H1 (cell line): ENCODE measurements at regions not wholly inside any gene's neighbourhood (a gene's known extent, or its start where the extent isn't known, plus 50 kb on each side); places are given as distances from the start of the nearest gene placed in this dataset.

Experiments used
- JUN ChIP-seq: IDR thresholded peaks from 2 replicates; pipeline ENCODE4 v1.6.1; 2011; ENCODE audit warnings: low read depth, mild to moderate bottlenecking, improper control_type of control experiment, low read length
- POU5F1 ChIP-seq: IDR thresholded peaks from 2 replicates; pipeline ENCODE4 v1.6.1; 2011; ENCODE audit warnings: low read depth, mild to moderate bottlenecking, low read length, moderate library complexity
- RFX5 ChIP-seq: IDR thresholded peaks from 2 replicates; pipeline ENCODE4 v1.6.1; 2011; ENCODE audit warnings: low read depth, low read length, improper control_type of control experiment, borderline replicate concordance
- RXRA ChIP-seq: IDR thresholded peaks from 2 replicates; pipeline ENCODE4 v1.6.1; 2011; ENCODE audit warnings: low read depth, mild to moderate bottlenecking, low read length, moderate library complexity; ENCODE audit not compliant: insufficient read depth
- SP2 ChIP-seq: IDR thresholded peaks from 2 replicates; pipeline ENCODE4 v1.6.1; 2012; ENCODE audit warnings: mild to moderate bottlenecking, low read length, inconsistent platforms
- TAF1 ChIP-seq: IDR thresholded peaks from 2 replicates; pipeline ENCODE4 v1.6.1; 2011; ENCODE audit warnings: mild to moderate bottlenecking, low read depth, low read length
- TEAD4 ChIP-seq: IDR thresholded peaks from 2 replicates; pipeline ENCODE4 v1.6.1; 2012; ENCODE audit warnings: low read depth, low read length, inconsistent platforms, mixed read lengths
- TF ChIP-seq, protein P1 (sequence below), 3 experiments: IDR thresholded peaks; 1 replicate in 2 of 3; 2 replicates in 1 of 3; pipeline versions ENCODE4 v1.5.1 to v1.6.1; 2011; ENCODE audit warnings: low read length in 3 of 3, mild to moderate bottlenecking in 3 of 3, inconsistent platforms in 2 of 3, low read depth in 1 of 3, moderate library complexity in 1 of 3; ENCODE audit not compliant: insufficient read depth in 1 of 3; ENCODE audit errors: control extremely low read depth in 1 of 3

DNA sequence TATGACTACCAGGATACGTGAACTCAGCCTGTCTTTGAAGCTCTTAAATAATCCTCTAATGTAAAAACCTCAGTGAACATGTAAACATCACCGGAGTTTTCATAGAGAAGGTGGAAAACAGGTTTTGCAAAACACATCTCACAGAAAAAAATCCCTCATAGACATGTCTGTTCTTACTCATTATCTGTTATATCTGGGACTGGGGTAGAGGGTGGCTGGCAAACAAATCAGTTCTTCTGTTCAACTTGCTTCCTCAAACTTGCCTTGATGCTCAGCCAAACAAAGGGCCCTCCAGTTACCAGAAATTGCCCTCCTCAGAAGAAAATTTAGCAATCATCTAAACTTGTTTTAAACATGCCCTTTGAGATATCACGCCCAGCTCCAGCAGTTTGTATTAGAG is 66.1 kb upstream of the CXADR start (continued):
- TF ChIP-seq, protein P1, sequence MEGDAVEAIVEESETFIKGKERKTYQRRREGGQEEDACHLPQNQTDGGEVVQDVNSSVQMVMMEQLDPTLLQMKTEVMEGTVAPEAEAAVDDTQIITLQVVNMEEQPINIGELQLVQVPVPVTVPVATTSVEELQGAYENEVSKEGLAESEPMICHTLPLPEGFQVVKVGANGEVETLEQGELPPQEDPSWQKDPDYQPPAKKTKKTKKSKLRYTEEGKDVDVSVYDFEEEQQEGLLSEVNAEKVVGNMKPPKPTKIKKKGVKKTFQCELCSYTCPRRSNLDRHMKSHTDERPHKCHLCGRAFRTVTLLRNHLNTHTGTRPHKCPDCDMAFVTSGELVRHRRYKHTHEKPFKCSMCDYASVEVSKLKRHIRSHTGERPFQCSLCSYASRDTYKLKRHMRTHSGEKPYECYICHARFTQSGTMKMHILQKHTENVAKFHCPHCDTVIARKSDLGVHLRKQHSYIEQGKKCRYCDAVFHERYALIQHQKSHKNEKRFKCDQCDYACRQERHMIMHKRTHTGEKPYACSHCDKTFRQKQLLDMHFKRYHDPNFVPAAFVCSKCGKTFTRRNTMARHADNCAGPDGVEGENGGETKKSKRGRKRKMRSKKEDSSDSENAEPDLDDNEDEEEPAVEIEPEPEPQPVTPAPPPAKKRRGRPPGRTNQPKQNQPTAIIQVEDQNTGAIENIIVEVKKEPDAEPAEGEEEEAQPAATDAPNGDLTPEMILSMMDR (IDR thresholded peaks at IDR 0.05; ENCODE audit: control extremely low read depth in 1 of 3, insufficient read depth in 1 of 3, low read depth in 1 of 3, low read length in 3 of 3): no peak
- TF ChIP-seq RXRA (no peak), SP2 (no peak), POU5F1 (no peak), TAF1 (no peak), TEAD4 (no peak), RFX5 (no peak), JUN (no peak)
